SK-N-SH (cell line): ENCODE measurements at regions not wholly inside any gene's neighbourhood (a gene's known extent, or its start where the extent isn't known, plus 50 kb on each side); places are given as distances from the start of the nearest gene placed in this dataset.

Source experiments
- CTCF ChIA-PET: fragments of 300-600, 350-600 bp; formaldehyde crosslinking; extraction: SDS; loops from one replicate; lab custom pipeline; 2021; lab: Yijun Ruan, JAX
- POLR2A ChIA-PET: fragments of 350-600 bp; sonication (Branson Sonifier 250); formaldehyde crosslinking; extraction: SDS; loops from one replicate; lab custom pipeline; 2020; ENCODE audit warnings: antibody characterized with exemption, inconsistent platforms; lab: Yijun Ruan, JAX
- DNase-seq: peaks from one replicate; pipeline ENCODE4 v3.0.0; 2012
- H2AFZ ChIP-seq: fragments of 200-600 bp; sonication (generic); 2 replicates; pipeline ENCODE4 v1.8.1; 2016; ENCODE audit warnings: antibody characterized with exemption, mild to moderate bottlenecking, low read depth
- H3F3A ChIP-seq: fragments of 200-600 bp; sonication (generic); replicated peaks from 2 replicates; pipeline ENCODE3; 2016; ENCODE audit warnings: antibody characterized with exemption, mild to moderate bottlenecking; ENCODE audit not compliant: insufficient read depth
- H3K27ac ChIP-seq, 2 experiments: fragments of 200-500 bp in 1 of 2; fragments of 200-600 bp in 1 of 2; sonication (Bioruptor generic) in 1 of 2; sonication (generic), shearing (Covaris generic) in 1 of 2; 2 replicates each; pipeline versions ENCODE4 v1.5.1 to v1.6.1; 2014 to 2016; ENCODE audit warnings: low read depth in 2 of 2, inconsistent platforms in 1 of 2, low read length in 1 of 2, mild to moderate bottlenecking in 1 of 2, mixed read lengths in 1 of 2
- H3K27me3 ChIP-seq: fragments of 200-600 bp; sonication (generic), shearing (Covaris generic); 2 replicates; pipeline ENCODE4 v1.6.1; 2016; ENCODE audit warnings: mixed run types; ENCODE audit not compliant: insufficient read depth
- H3K36me3 ChIP-seq, 2 experiments: fragments of 200-500 bp in 1 of 2; fragments of 200-600 bp in 1 of 2; sonication (Bioruptor generic) in 1 of 2; sonication (generic) in 1 of 2; replicated peaks in 1 of 2; 2 replicates each; pipeline versions ENCODE3 to v1.5.1; 2014 to 2016; ENCODE audit warnings: low read length in 1 of 2, mild to moderate bottlenecking in 1 of 2; ENCODE audit not compliant: insufficient read depth in 2 of 2, control insufficient read depth in 1 of 2
- H3K4me1 ChIP-seq, 2 experiments: fragments of 200-500 bp in 1 of 2; fragments of 200-600 bp in 1 of 2; sonication (Bioruptor generic) in 1 of 2; sonication (generic), shearing (Covaris generic) in 1 of 2; 2 replicates each; pipeline versions ENCODE4 v1.5.1 to v1.6.1; 2014 to 2016; ENCODE audit warnings: low read depth in 1 of 2, low read length in 1 of 2, mixed run types in 1 of 2; ENCODE audit not compliant: insufficient read depth in 2 of 2, control insufficient read depth in 1 of 2
- H3K4me2 ChIP-seq: fragments of 200-600 bp; sonication (generic), shearing (Covaris generic); 2 replicates; pipeline ENCODE4 v1.6.1; 2017; ENCODE audit warnings: mixed run types
- H3K4me3 ChIP-seq, 2 experiments: fragments of 200-500 bp in 1 of 2; fragments of 200-600 bp in 1 of 2; sonication (Bioruptor generic) in 1 of 2; sonication (generic), shearing (Covaris generic) in 1 of 2; 2 replicates each; pipeline versions ENCODE4 v1.5.1 to v1.8.1; 2014 to 2016; ENCODE audit warnings: low read depth in 2 of 2, inconsistent platforms in 1 of 2, low read length in 1 of 2, mild to moderate bottlenecking in 1 of 2, mixed read lengths in 1 of 2, moderate library complexity in 1 of 2
- H3K79me2 ChIP-seq: fragments of 200-600 bp; sonication (generic); 2 replicates; pipeline ENCODE4 v1.8.1; 2017; ENCODE audit warnings: mild to moderate bottlenecking; ENCODE audit not compliant: insufficient read depth
- H3K9ac ChIP-seq: fragments of 200-600 bp; sonication (generic); 2 replicates; pipeline ENCODE4 v1.6.1; 2017; ENCODE audit warnings: mixed run types
- H3K9me2 ChIP-seq: fragments of 200-600 bp; sonication (generic); 2 replicates; pipeline ENCODE4 v1.6.1; 2017; ENCODE audit warnings: mixed run types
- H3K9me3 ChIP-seq: fragments of 200-600 bp; sonication (generic); 2 replicates; pipeline ENCODE4 v1.6.1; 2017; ENCODE audit warnings: mixed run types, mild to moderate bottlenecking, moderate library complexity
- H4K20me1 ChIP-seq: fragments of 200-600 bp; sonication (generic); 2 replicates; pipeline ENCODE4 v1.6.1; 2017; ENCODE audit warnings: mild to moderate bottlenecking, mixed run types; ENCODE audit not compliant: insufficient read depth
- CHD2 ChIP-seq: fragments of 150-350 bp; IDR thresholded peaks from 2 replicates; pipeline ENCODE4 v1.6.1; 2018; ENCODE audit warnings: low read length; ENCODE audit not compliant: partially characterized antibody
- ELF1 ChIP-seq: IDR thresholded peaks from 2 replicates; pipeline ENCODE4 v1.4.0; 2012
- GABPA ChIP-seq: IDR thresholded peaks from 2 replicates; pipeline ENCODE4 v1.4.0; 2012; ENCODE audit warnings: low read depth, mild to moderate bottlenecking
- GATA2 ChIP-seq: sonication (generic); formaldehyde crosslinking; IDR thresholded peaks from 2 replicates; pipeline ENCODE4 v1.5.0; 2020; ENCODE audit warnings: mild to moderate bottlenecking, missing genetic modification reagents
- JUND ChIP-seq: IDR thresholded peaks from 2 replicates; pipeline ENCODE4 v1.4.0; 2012
- MEF2A ChIP-seq: IDR thresholded peaks from 2 replicates; pipeline ENCODE4 v1.4.0; 2012; ENCODE audit warnings: low read depth, borderline replicate concordance
- NFIC ChIP-seq: IDR thresholded peaks from 2 replicates; pipeline ENCODE4 v1.4.0; 2012; ENCODE audit warnings: borderline replicate concordance
- PBX3 ChIP-seq: IDR thresholded peaks from 2 replicates; pipeline ENCODE4; 2012
- RCOR1 ChIP-seq: fragments of 150-350 bp; IDR thresholded peaks from 2 replicates; pipeline ENCODE4 v1.6.1; 2017; ENCODE audit warnings: antibody characterized with exemption, low read length
- RFX5 ChIP-seq: IDR thresholded peaks from 2 replicates; pipeline ENCODE4 v1.6.1; 2012; ENCODE audit warnings: mild to moderate bottlenecking, improper control_type of control experiment, low read length
- RXRA ChIP-seq: IDR thresholded peaks from 2 replicates; pipeline ENCODE4 v1.4.0; 2012; ENCODE audit warnings: low read depth, mild to moderate bottlenecking, borderline replicate concordance
- SMC3 ChIP-seq: IDR thresholded peaks from 2 replicates; pipeline ENCODE4 v1.6.1; 2012; ENCODE audit warnings: low read depth, low read length, improper control_type of control experiment
- TAF1 ChIP-seq: IDR thresholded peaks from 2 replicates; pipeline ENCODE4 v1.6.1; 2012; ENCODE audit warnings: low read depth, mild to moderate bottlenecking, low read length, moderate library complexity, borderline replicate concordance
- TEAD4 ChIP-seq: IDR thresholded peaks from 2 replicates; pipeline ENCODE4 v1.4.0; 2012; ENCODE audit warnings: mild to moderate bottlenecking, borderline replicate concordance; ENCODE audit not compliant: insufficient read depth
- USF2 ChIP-seq: fragments of 150-350 bp; IDR thresholded peaks from 2 replicates; pipeline ENCODE4 v1.6.1; 2017; ENCODE audit warnings: antibody characterized with exemption, low read length, low read depth, borderline replicate concordance
- YY1 ChIP-seq: IDR thresholded peaks from 2 replicates; pipeline ENCODE4 v1.4.0; 2012; ENCODE audit warnings: low read depth, mild to moderate bottlenecking
- WGBS: methylation state at CpG from one replicate; pipeline ENCODE4 v1.1.6; 2017; ENCODE audit warnings: low lambda C conversion rate; 5-methylcytosine and 5-hydroxymethylcytosine counted together
- TF ChIP-seq, protein P1 (sequence below): IDR thresholded peaks from 2 replicates; pipeline ENCODE4 v1.6.1; 2012; ENCODE audit warnings: mild to moderate bottlenecking, low read depth, low read length, moderate library complexity

DNA sequence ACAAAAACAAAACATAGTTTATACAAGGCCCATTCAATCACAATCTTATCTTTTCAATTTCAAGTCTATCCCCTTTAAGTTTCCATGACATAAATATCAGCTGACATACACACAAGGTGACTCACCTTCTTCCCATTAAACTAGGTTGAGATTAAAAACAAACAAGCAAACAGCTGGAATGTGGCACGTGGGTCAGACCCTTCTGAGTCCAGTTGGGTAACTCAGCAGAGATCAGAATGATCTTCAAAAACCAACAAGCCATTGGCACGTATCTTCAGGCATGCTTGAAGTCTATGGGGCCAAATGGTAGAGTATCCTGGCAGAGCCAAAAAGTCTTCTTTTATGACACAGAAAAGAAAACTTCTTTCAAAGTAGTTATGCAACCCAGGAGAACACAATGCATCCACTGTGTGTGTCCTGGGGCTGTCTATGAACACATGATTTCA is 603.5 kb upstream of the CITED2 start:
- ChIA-PET CTCF (interaction anchor here (1.4 kb wide), 1 partner anchor 17 kb away, joined by 3 read pairs; no protein-coding TSS in a partner anchor), POLR2A (no interaction called here)
- no peak for DNase-seq
- Histone ChIP-seq H3K27me3 (no peaks in the 10 kb centered on the region), H3K27ac (0 out of 4 replicates have a peak overlapping the region, but pooled peaks of 1 of the 2 experiments have one; percentile 25), H3K9me3 (no peaks in the 10 kb centered on the region), H3K4me2 (no peak overlapping the region), H3K4me3 (no peak overlapping the region), H2AFZ (no peak overlapping the region), H3K9me2 (no peaks in the 10 kb centered on the region), H4K20me1 (no peaks in the 10 kb centered on the region), H3K79me2 (no peaks in the 10 kb centered on the region), H3K9ac (no peak overlapping the region), H3F3A (peaks cover 28% of the 10 kb centered on the region), H3K36me3 (no peaks in the 10 kb centered on the region)
- WGBS: 70% methylated on average over 2 of the region's 2 CpGs
- no peak for TF ChIP-seq TAF1
- peak; percentile 4; the same call in 1 of the 2 replicates for TF ChIP-seq PBX3
- TF ChIP-seq, all 33 proteins: peak for 1
- H3K4me1 ChIP-seq: peaks cover 11 to 30% of the 10 kb centered on the region in 2 experiments

GRCh38 chr6:139973669-139974344 is 599.4 kb upstream of the CITED2 start:
- Histone ChIP-seq H4K20me1 (no peaks in the 10 kb centered on the region), H3K36me3 (no peaks in the 10 kb centered on the region), H3K79me2 (no peaks in the 10 kb centered on the region), H3K27me3 (no peaks in the 10 kb centered on the region), H3K9me3 (no peaks in the 10 kb centered on the region), H3K4me3 (no peak overlapping the region), H3K9ac (no peak overlapping the region), H2AFZ (peak overlapping the region; percentile 54; the same call in 1 of the 2 replicates), H3F3A (peaks cover 13% of the 10 kb centered on the region), H3K4me1 (peaks cover 2 to 11% of the 10 kb centered on the region in 2 experiments; a peak in 2 of 4 replicates), H3K4me2 (no peak overlapping the region), H3K9me2 (no peaks in the 10 kb centered on the region), H3K27ac (peak overlapping the region in 1 of 2 experiments; percentile 52; a peak in 2 of 4 replicates)
- 63% methylated on average over 3 of the region's 3 CpGs for WGBS
- ChIA-PET CTCF (no interaction called here), POLR2A (no interaction called here)
- TF ChIP-seq ELF1: no peak
- TF ChIP-seq GATA2 (CRISPR knock-in tag): no peak
- no peak for TF ChIP-seq RXRA
- no peak for TF ChIP-seq RCOR1
- no peak for DNase-seq

DNA sequence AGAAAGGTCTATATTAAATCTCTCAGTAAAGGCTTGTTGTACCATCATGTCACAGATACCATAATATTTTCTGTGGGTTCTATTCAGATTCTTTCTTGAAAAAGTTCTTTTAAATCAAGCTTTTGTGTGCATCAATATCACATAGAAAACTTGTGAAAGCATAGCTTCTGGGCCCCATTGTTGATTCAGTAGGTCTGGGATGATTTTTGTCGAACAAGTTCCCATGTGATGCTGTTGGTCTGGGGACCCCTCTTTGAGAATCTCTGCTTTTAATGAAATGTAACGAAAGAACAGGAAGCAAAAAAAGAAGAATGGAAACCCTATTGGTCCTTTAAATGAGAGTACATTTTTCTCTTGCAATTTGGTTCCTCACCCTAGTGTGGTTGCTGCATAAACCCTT is 597.7 kb upstream of the CITED2 start:
- H3K79me2 ChIP-seq: no peaks in the 10 kb centered on the region
- H3K9ac ChIP-seq: no peak overlapping the region
- H3K27ac ChIP-seq: no peak overlapping the region
- WGBS: 97% methylated on average over 2 of the region's 2 CpGs
- no peaks in the 10 kb centered on the region for H3K36me3 ChIP-seq
- no peak overlapping the region for H2AFZ ChIP-seq
- H4K20me1 ChIP-seq: no peaks in the 10 kb centered on the region
- H3K9me2 ChIP-seq: no peaks in the 10 kb centered on the region
- H3K27me3 ChIP-seq: no peaks in the 10 kb centered on the region
- CTCF ChIA-PET: interaction anchor here (0.9 kb wide), 1 partner anchor 90 kb away, joined by 3 read pairs; no protein-coding TSS in a partner anchor
- no peak overlapping the region for H3K4me3 ChIP-seq
- H3K9me3 ChIP-seq: no peaks in the 10 kb centered on the region
- no peak for DNase-seq
- H3F3A ChIP-seq: peaks cover 14% of the 10 kb centered on the region
- no peak overlapping the region for H3K4me2 ChIP-seq
- POLR2A ChIA-PET: no interaction called here
- H3K4me1 ChIP-seq: peaks cover 2 to 14% of the 10 kb centered on the region in 2 experiments; a peak in 2 of 4 replicates
- TF ChIP-seq CHD2 (no peak), JUND (no peak), GABPA (no peak), RXRA (no peak), USF2 (no peak), TEAD4 (no peak), MEF2A (no peak), RFX5 (no peak), SMC3 (no peak), YY1 (no peak), NFIC (no peak)
- TF ChIP-seq, protein P1, sequence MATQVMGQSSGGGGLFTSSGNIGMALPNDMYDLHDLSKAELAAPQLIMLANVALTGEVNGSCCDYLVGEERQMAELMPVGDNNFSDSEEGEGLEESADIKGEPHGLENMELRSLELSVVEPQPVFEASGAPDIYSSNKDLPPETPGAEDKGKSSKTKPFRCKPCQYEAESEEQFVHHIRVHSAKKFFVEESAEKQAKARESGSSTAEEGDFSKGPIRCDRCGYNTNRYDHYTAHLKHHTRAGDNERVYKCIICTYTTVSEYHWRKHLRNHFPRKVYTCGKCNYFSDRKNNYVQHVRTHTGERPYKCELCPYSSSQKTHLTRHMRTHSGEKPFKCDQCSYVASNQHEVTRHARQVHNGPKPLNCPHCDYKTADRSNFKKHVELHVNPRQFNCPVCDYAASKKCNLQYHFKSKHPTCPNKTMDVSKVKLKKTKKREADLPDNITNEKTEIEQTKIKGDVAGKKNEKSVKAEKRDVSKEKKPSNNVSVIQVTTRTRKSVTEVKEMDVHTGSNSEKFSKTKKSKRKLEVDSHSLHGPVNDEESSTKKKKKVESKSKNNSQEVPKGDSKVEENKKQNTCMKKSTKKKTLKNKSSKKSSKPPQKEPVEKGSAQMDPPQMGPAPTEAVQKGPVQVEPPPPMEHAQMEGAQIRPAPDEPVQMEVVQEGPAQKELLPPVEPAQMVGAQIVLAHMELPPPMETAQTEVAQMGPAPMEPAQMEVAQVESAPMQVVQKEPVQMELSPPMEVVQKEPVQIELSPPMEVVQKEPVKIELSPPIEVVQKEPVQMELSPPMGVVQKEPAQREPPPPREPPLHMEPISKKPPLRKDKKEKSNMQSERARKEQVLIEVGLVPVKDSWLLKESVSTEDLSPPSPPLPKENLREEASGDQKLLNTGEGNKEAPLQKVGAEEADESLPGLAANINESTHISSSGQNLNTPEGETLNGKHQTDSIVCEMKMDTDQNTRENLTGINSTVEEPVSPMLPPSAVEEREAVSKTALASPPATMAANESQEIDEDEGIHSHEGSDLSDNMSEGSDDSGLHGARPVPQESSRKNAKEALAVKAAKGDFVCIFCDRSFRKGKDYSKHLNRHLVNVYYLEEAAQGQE: no peak
